GM23338 (cell line): ENCODE measurements at regions not wholly inside any gene's neighbourhood (a gene's known extent, or its start where the extent isn't known, plus 50 kb on each side); places are given as distances from the start of the nearest gene placed in this dataset.

Experiments used
- CREB1 ChIP-seq: fragments of 250-450 bp; sonication (Bioruptor Pico); IDR thresholded peaks from 2 replicates; pipeline ENCODE4 v1.5.0; 2020; ENCODE audit warnings: low read depth, mild to moderate bottlenecking, moderate library complexity
- EZH2 ChIP-seq: fragments of 200-600 bp; sonication (generic); IDR thresholded peaks from one replicate; pipeline ENCODE4 v1.8.0; 2017; ENCODE audit warnings: antibody characterized with exemption, mild to moderate bottlenecking, low read depth; ENCODE audit not compliant: unreplicated experiment
- EZH2phosphoT487 ChIP-seq: fragments of 200-600 bp; sonication (generic); IDR thresholded peaks from one replicate; pipeline ENCODE4 v1.8.1; 2018; ENCODE audit warnings: antibody characterized with exemption; ENCODE audit not compliant: unreplicated experiment
- JUNB ChIP-seq: IDR thresholded peaks from one replicate; pipeline ENCODE4 v1.6.1; 2016; ENCODE audit warnings: antibody characterized with exemption; ENCODE audit not compliant: unreplicated experiment
- POLR2AphosphoS5 ChIP-seq: IDR thresholded peaks from 2 replicates; pipeline ENCODE4 v1.6.1; 2016; ENCODE audit warnings: antibody characterized with exemption, low read depth
- STAT1 ChIP-seq: IDR thresholded peaks from one replicate; pipeline ENCODE4 v1.6.1; 2016; ENCODE audit warnings: antibody characterized with exemption; ENCODE audit not compliant: unreplicated experiment
- TF ChIP-seq, protein P1 (sequence below), 2 experiments: fragments of 200-600 bp in 1 of 2; sonication (generic) in 1 of 2; conservative IDR thresholded peaks; 2 replicates each; pipeline versions ENCODE4 v1.5.1 to v1.6.1; 2016 to 2017; ENCODE audit warnings: antibody characterized with exemption in 2 of 2, low read depth in 2 of 2, mild to moderate bottlenecking in 2 of 2, moderate library complexity in 1 of 2
- TF ChIP-seq, protein P2 (sequence below): IDR thresholded peaks from one replicate; pipeline ENCODE4 v1.6.1; 2018; ENCODE audit warnings: antibody characterized with exemption; ENCODE audit not compliant: unreplicated experiment

DNA sequence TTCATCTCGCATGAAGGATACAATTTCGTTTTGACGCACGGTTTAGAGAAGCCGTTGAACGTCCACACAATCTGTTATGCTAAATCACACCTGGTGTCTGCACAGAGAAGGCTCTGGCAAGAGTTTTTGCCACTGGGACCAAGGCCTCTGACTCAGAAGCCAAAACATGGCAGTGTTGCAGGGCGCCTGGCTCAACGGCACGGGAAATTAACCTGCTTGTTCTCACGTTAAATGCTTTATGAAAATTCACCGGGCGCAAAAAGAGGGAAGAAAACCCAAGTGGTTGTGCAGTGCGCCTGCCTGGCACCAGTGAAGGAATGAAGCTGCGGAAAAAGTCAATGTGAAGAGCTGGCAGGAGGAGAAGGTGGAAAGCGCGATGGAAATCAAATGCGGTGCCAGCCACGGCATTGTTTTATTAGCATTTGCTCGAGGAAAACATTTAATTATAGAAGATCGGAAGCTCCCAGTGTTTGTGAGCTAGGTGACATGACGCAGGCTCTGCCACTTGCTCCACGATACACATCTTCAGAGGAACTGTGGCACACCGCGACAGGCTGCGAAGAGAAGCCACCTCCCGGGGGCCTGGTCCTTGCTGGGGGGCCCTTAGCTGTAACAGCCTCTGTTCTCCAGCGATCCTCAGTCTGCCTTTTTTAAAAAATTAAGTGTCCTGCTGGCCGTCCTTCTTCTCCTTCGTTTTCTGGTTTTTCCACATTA lies 126.2 kb downstream of the ZIC5 start:
- TF ChIP-seq, protein P1, sequence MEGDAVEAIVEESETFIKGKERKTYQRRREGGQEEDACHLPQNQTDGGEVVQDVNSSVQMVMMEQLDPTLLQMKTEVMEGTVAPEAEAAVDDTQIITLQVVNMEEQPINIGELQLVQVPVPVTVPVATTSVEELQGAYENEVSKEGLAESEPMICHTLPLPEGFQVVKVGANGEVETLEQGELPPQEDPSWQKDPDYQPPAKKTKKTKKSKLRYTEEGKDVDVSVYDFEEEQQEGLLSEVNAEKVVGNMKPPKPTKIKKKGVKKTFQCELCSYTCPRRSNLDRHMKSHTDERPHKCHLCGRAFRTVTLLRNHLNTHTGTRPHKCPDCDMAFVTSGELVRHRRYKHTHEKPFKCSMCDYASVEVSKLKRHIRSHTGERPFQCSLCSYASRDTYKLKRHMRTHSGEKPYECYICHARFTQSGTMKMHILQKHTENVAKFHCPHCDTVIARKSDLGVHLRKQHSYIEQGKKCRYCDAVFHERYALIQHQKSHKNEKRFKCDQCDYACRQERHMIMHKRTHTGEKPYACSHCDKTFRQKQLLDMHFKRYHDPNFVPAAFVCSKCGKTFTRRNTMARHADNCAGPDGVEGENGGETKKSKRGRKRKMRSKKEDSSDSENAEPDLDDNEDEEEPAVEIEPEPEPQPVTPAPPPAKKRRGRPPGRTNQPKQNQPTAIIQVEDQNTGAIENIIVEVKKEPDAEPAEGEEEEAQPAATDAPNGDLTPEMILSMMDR (conservative IDR thresholded peaks at IDR 0.05; ENCODE audit: low read depth in 2 of 2) = no peak
- TF ChIP-seq, protein P2, sequence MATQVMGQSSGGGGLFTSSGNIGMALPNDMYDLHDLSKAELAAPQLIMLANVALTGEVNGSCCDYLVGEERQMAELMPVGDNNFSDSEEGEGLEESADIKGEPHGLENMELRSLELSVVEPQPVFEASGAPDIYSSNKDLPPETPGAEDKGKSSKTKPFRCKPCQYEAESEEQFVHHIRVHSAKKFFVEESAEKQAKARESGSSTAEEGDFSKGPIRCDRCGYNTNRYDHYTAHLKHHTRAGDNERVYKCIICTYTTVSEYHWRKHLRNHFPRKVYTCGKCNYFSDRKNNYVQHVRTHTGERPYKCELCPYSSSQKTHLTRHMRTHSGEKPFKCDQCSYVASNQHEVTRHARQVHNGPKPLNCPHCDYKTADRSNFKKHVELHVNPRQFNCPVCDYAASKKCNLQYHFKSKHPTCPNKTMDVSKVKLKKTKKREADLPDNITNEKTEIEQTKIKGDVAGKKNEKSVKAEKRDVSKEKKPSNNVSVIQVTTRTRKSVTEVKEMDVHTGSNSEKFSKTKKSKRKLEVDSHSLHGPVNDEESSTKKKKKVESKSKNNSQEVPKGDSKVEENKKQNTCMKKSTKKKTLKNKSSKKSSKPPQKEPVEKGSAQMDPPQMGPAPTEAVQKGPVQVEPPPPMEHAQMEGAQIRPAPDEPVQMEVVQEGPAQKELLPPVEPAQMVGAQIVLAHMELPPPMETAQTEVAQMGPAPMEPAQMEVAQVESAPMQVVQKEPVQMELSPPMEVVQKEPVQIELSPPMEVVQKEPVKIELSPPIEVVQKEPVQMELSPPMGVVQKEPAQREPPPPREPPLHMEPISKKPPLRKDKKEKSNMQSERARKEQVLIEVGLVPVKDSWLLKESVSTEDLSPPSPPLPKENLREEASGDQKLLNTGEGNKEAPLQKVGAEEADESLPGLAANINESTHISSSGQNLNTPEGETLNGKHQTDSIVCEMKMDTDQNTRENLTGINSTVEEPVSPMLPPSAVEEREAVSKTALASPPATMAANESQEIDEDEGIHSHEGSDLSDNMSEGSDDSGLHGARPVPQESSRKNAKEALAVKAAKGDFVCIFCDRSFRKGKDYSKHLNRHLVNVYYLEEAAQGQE = no peak
- TF ChIP-seq CREB1 (CRISPR knock-in tag) (no peak), POLR2AphosphoS5 (no peak), EZH2phosphoT487 (no peak), EZH2 (no peak), STAT1 (no peak), JUNB (no peak)
